WTC11 (cell line): ENCODE measurements at regions not wholly inside any gene's neighbourhood (a gene's known extent, or its start where the extent isn't known, plus 50 kb on each side); places are given as distances from the start of the nearest gene placed in this dataset.

ENCODE experiments used
- ATAC-seq: fragments of 200-7000 bp; cut with Tn5 transposase; 2 replicates; pipeline ENCODE4 v1.10.0; 2021; ENCODE audit warnings: mild to moderate bottlenecking, moderate library complexity
- CTCF ChIA-PET: fragments of 300-600 bp; sonication (Branson Sonifier 250); formaldehyde crosslinking; loops from one replicate; lab custom pipeline; 2021; ENCODE audit warnings: antibody characterized with exemption; lab: Charles Lee
- POLR2A ChIA-PET: fragments of 350-600 bp; sonication (Branson Sonifier 250); formaldehyde crosslinking; loops from one replicate; lab custom pipeline; 2021; ENCODE audit warnings: antibody characterized with exemption; lab: Charles Lee
- DNase-seq: peaks from one replicate; pipeline ENCODE4 v3.0.0; 2021; ENCODE audit warnings: low spot score
- H3K27ac Mint-ChIP-seq: 2 replicates; pipeline ENCODE4 v1.8.0; 2021; ENCODE audit warnings: mixed read lengths
- H3K27me3 Mint-ChIP-seq: 2 replicates; pipeline ENCODE4 v1.8.0; 2021; ENCODE audit warnings: low read depth, mild to moderate bottlenecking, moderate library complexity, mixed read lengths
- H3K36me3 Mint-ChIP-seq: 2 replicates; pipeline ENCODE4 v1.8.0; 2021; ENCODE audit warnings: mixed read lengths
- H3K4me1 Mint-ChIP-seq: 2 replicates; pipeline ENCODE4 v1.8.0; 2022; ENCODE audit warnings: mixed read lengths
- H3K4me3 Mint-ChIP-seq: 2 replicates; pipeline ENCODE4 v1.8.0; 2021; ENCODE audit warnings: mild to moderate bottlenecking, moderate library complexity, mixed read lengths
- H3K9me3 Mint-ChIP-seq: 2 replicates; pipeline ENCODE4 v1.8.0; 2021; ENCODE audit warnings: mixed read lengths
- ATF2 ChIP-seq: sonication (generic); formaldehyde crosslinking; IDR thresholded peaks from 2 replicates; pipeline ENCODE4 v1.8.1; 2022; ENCODE audit warnings: low read depth, missing genetic modification reagents, borderline replicate concordance
- CTCF ChIP-seq: fragments of 200-600 bp; IDR thresholded peaks from 2 replicates; pipeline ENCODE4 v1.8.0; 2022; ENCODE audit warnings: antibody characterized with exemption
- E2F1 ChIP-seq: sonication (generic); formaldehyde crosslinking; IDR thresholded peaks from 2 replicates; pipeline ENCODE4 v1.8.0; 2022; ENCODE audit warnings: mild to moderate bottlenecking, missing genetic modification reagents
- ERG ChIP-seq: fragments of 250-450 bp; sonication (Bioruptor Pico); IDR thresholded peaks from 2 replicates; pipeline ENCODE4 v1.8.0; 2021; ENCODE audit warnings: mild to moderate bottlenecking
- GTF2I ChIP-seq: fragments of 250-450 bp; sonication (Bioruptor Pico); conservative IDR thresholded peaks from 2 replicates; pipeline ENCODE4 v1.4.0; 2021; ENCODE audit warnings: mild to moderate bottlenecking
- IRF2 ChIP-seq: sonication (generic); formaldehyde crosslinking; IDR thresholded peaks from 2 replicates; pipeline ENCODE4 v1.8.0; 2022; ENCODE audit warnings: low read depth, missing genetic modification reagents, borderline replicate concordance
- MAX ChIP-seq: sonication (generic); formaldehyde crosslinking; IDR thresholded peaks from 2 replicates; pipeline ENCODE4 v1.8.0; 2022; ENCODE audit warnings: mild to moderate bottlenecking, missing genetic modification reagents
- NFE2L1 ChIP-seq: sonication (generic); formaldehyde crosslinking; IDR thresholded peaks from 2 replicates; pipeline ENCODE4 v1.8.1; 2023; ENCODE audit warnings: missing genetic modification reagents
- NFYB ChIP-seq: sonication (generic); formaldehyde crosslinking; conservative IDR thresholded peaks from 2 replicates; pipeline ENCODE4 v1.8.0; 2022; ENCODE audit warnings: low read depth, missing genetic modification reagents
- NR3C1 ChIP-seq: sonication (generic); formaldehyde crosslinking; conservative IDR thresholded peaks from 2 replicates; pipeline ENCODE4 v1.8.1; 2023; ENCODE audit warnings: low read depth, mild to moderate bottlenecking, missing genetic modification reagents
- SMAD3 ChIP-seq: sonication (generic); formaldehyde crosslinking; IDR thresholded peaks from 2 replicates; pipeline ENCODE4 v1.8.0; 2022; ENCODE audit warnings: missing genetic modification reagents, mild to moderate bottlenecking, borderline replicate concordance
- TEAD4 ChIP-seq: sonication (generic); formaldehyde crosslinking; IDR thresholded peaks from 2 replicates; pipeline ENCODE4 v1.8.0; 2022; ENCODE audit warnings: mild to moderate bottlenecking, missing genetic modification reagents
- USF1 ChIP-seq: sonication (generic); formaldehyde crosslinking; IDR thresholded peaks from 2 replicates; pipeline ENCODE4 v1.8.0; 2022; ENCODE audit warnings: mild to moderate bottlenecking, missing genetic modification reagents
- ZBTB21 ChIP-seq: sonication (generic); formaldehyde crosslinking; IDR thresholded peaks from 2 replicates; pipeline ENCODE4 v1.8.1; 2023; ENCODE audit warnings: mild to moderate bottlenecking, missing genetic modification reagents, borderline replicate concordance
- ZBTB43 ChIP-seq: sonication (generic); formaldehyde crosslinking; IDR thresholded peaks from 2 replicates; pipeline ENCODE4 v1.8.1; 2023; ENCODE audit warnings: mild to moderate bottlenecking, missing genetic modification reagents
- ZNF416 ChIP-seq: fragments of 250-450 bp; sonication (Bioruptor Pico); IDR thresholded peaks from 2 replicates; pipeline ENCODE4 v1.9.0; 2021; ENCODE audit warnings: mild to moderate bottlenecking, inconsistent platforms
- ZNF423 ChIP-seq: fragments of 250-450 bp; sonication (Bioruptor Pico); IDR thresholded peaks from 2 replicates; pipeline ENCODE4 v2.1.2; 2022; ENCODE audit warnings: mild to moderate bottlenecking, moderate library complexity
- ZNF425 ChIP-seq: fragments of 250-450 bp; sonication (Bioruptor Pico); conservative IDR thresholded peaks from 2 replicates; pipeline ENCODE4 v1.9.0; 2021; ENCODE audit warnings: mild to moderate bottlenecking
- ZNF671 ChIP-seq: fragments of 250-450 bp; sonication (Bioruptor Pico); IDR thresholded peaks from 2 replicates; pipeline ENCODE4 v1.8.0; 2021; ENCODE audit warnings: mild to moderate bottlenecking

GRCh38 chr6:159623156-159623555 is 69.9 kb downstream of the SOD2 start (continued):
- TF ChIP-seq IRF2 = no peak
- no peak for TF ChIP-seq SMAD3 (CRISPR knock-in tag)
- no peak for TF ChIP-seq NFE2L1 (CRISPR knock-in tag)
- no peak for TF ChIP-seq ZNF425
- no peak for TF ChIP-seq ERG (CRISPR knock-in tag)

- H3K27ac Mint-ChIP-seq = no peak overlapping the region
- peaks cover 18% of the 10 kb centered on the region for H3K36me3 Mint-ChIP-seq
- no peak overlapping the region for H3K4me3 Mint-ChIP-seq
- DNase-seq = no peak
- CTCF ChIA-PET = interaction anchor here (1.5 to 5.1 kb wide), 3 partner anchors 12 to 34 kb away, joined by 5 to 23 read pairs (median 10); no protein-coding TSS in a partner anchor
- no peaks in the 10 kb centered on the region for H3K4me1 Mint-ChIP-seq
- TF ChIP-seq ZBTB43 (CRISPR knock-in tag) (no peak), USF1 (CRISPR knock-in tag) (no peak), ZNF423 (CRISPR knock-in tag) (no peak), ZNF416 (CRISPR knock-in tag) (no peak), TEAD4 (CRISPR knock-in tag) (no peak), ATF2 (CRISPR knock-in tag) (no peak), ZNF671 (no peak), NR3C1 (CRISPR knock-in tag) (no peak), IRF2 (no peak), NFE2L1 (CRISPR knock-in tag) (no peak), E2F1 (no peak)
- TF ChIP-seq, all 79 proteins: peak for 0
- POLR2A ChIA-PET = interaction anchor here (0.5 kb wide), 1 partner anchor 13 kb away, joined by 3 read pairs; no protein-coding TSS in a partner anchor
- no peak for ATAC-seq
- no peaks in the 10 kb centered on the region; the same call in 1 of the 2 replicates for H3K27me3 Mint-ChIP-seq
- H3K9me3 Mint-ChIP-seq = peaks cover 24% of the 10 kb centered on the region
These were observed 72.1 kb downstream of the SOD2 start for GRCh38 chr6:159620947-159621346.

- CTCF ChIA-PET = interaction anchor here (1.4 to 2.5 kb wide), 2 partner anchors 16 to 365 kb away, joined by 6 to 9 read pairs; no protein-coding TSS in a partner anchor
These were observed 75.6 kb downstream of the SOD2 start for GRCh38 chr6:159617444-159617843.

More at GRCh38 chr6:159617444-159617843, 75.6 kb downstream of the SOD2 start:
- POLR2A ChIA-PET = interaction anchor here (1.0 kb wide), 1 partner anchor 45 kb away, joined by 3 read pairs; no protein-coding TSS in a partner anchor
- no peak overlapping the region for H3K4me3 Mint-ChIP-seq
- H3K36me3 Mint-ChIP-seq = peaks cover 25% of the 10 kb centered on the region
- ATAC-seq (no peak), DNase-seq (no peak)
- peaks cover 46% of the 10 kb centered on the region for H3K9me3 Mint-ChIP-seq
- no peak overlapping the region for H3K27ac Mint-ChIP-seq
- H3K27me3 Mint-ChIP-seq = no peaks in the 10 kb centered on the region; the same call in 1 of the 2 replicates
- no peaks in the 10 kb centered on the region for H3K4me1 Mint-ChIP-seq
- TF ChIP-seq NFE2L1 (CRISPR knock-in tag) (no peak), GTF2I (CRISPR knock-in tag) (no peak), ZBTB21 (no peak), CTCF (no peak), MAX (no peak), NFYB (CRISPR knock-in tag) (no peak)
